ENCODE measurements at regions not wholly inside any gene's neighbourhood (a gene's known extent, or its start where the extent isn't known, plus 50 kb on each side); places are given as distances from the start of the nearest gene placed in this dataset.
"Not testable (repeated sequence)": the region's sequence is repeated elsewhere in the genome, so short reads cannot be mapped to it uniquely, and the experiment has no call there.

- DNase-seq (ENCODE audit: low read depth, low spot score), result no peak
- no peak overlapping the region for H3K4me3 ChIP-seq (ENCODE audit: low read length)
Observed at GRCh38 chrX:115357326-115358120, 68.0 kb downstream of the LUZP4 start.

GRCh38 chrX:115359508-115359907 is 70.0 kb downstream of the LUZP4 start:
- not testable (repeated sequence) for H3K4me3 ChIP-seq (ENCODE audit: low read length); DNase-seq (ENCODE audit: low read depth, low spot score)

- DNase-seq (ENCODE audit: low read depth, low spot score), result no peak
- H3K4me3 ChIP-seq (ENCODE audit: low read length), result no peak overlapping the region
Observed at GRCh38 chrX:115360220-115360781, 70.8 kb downstream of the LUZP4 start.

GRCh38 chrX:115362334-115363095 is 73.0 kb downstream of the LUZP4 start:
- DNase-seq (ENCODE audit: low read depth, low spot score), result peak; percentile 11

GRCh38 chrX:115363372-115363771 is 73.9 kb downstream of the LUZP4 start:
- DNase-seq (ENCODE audit: low read depth, low spot score), result no peak
- no peak overlapping the region for H3K4me3 ChIP-seq (ENCODE audit: low read length)

More at GRCh38 chrX:115362334-115363095, 73.0 kb downstream of the LUZP4 start:
- no peak overlapping the region for H3K4me3 ChIP-seq (ENCODE audit: low read length)

- DNase-seq (ENCODE audit: low read depth, low spot score), result no peak
- H3K4me3 ChIP-seq (ENCODE audit: low read length), result no peak overlapping the region
Observed at GRCh38 chrX:115363897-115364296, 74.4 kb downstream of the LUZP4 start.

- no peak for DNase-seq (ENCODE audit: low read depth, low spot score)
- no peak overlapping the region for H3K4me3 ChIP-seq (ENCODE audit: low read length)
Observed at GRCh38 chrX:115364670-115365069, 75.2 kb downstream of the LUZP4 start.

- H3K4me3 ChIP-seq (ENCODE audit: low read length), result no peak overlapping the region
- DNase-seq (ENCODE audit: low read depth, low spot score), result no peak
Observed at GRCh38 chrX:115366535-115366934, 77.0 kb downstream of the LUZP4 start.

GRCh38 chrX:115367455-115367854 is 77.9 kb downstream of the LUZP4 start:
- no peak overlapping the region for H3K4me3 ChIP-seq (ENCODE audit: low read length)

GRCh38 chrX:115367951-115368350 is 78.4 kb downstream of the LUZP4 start:
- no peak overlapping the region for H3K4me3 ChIP-seq (ENCODE audit: low read length)
- DNase-seq (ENCODE audit: low read depth, low spot score), result no peak

More at GRCh38 chrX:115367455-115367854, 77.9 kb downstream of the LUZP4 start:
- no peak for DNase-seq (ENCODE audit: low read depth, low spot score)

GRCh38 chrX:115368876-115369275 is 79.4 kb downstream of the LUZP4 start:
- no peak overlapping the region for H3K4me3 ChIP-seq (ENCODE audit: low read length)
- no peak for DNase-seq (ENCODE audit: low read depth, low spot score)

GRCh38 chrX:115372152-115372551 is 82.6 kb downstream of the LUZP4 start:
- DNase-seq (ENCODE audit: low read depth, low spot score), result no peak
- H3K4me3 ChIP-seq (ENCODE audit: low read length), result no peak overlapping the region

GRCh38 chrX:115373308-115373707 is 83.8 kb downstream of the LUZP4 start:
- H3K4me3 ChIP-seq (ENCODE audit: low read length), result no peak overlapping the region
- DNase-seq (ENCODE audit: low read depth, low spot score), result no peak

GRCh38 chrX:115378471-115378870 is 89.0 kb downstream of the LUZP4 start:
- no peak for DNase-seq (ENCODE audit: low read depth, low spot score)
- no peak overlapping the region for H3K4me3 ChIP-seq (ENCODE audit: low read length)

- H3K4me3 ChIP-seq (ENCODE audit: low read length), result no peak overlapping the region
- no peak for DNase-seq (ENCODE audit: low read depth, low spot score)
Observed at GRCh38 chrX:115387327-115387726, 97.8 kb downstream of the LUZP4 start.

- H3K4me3 ChIP-seq (ENCODE audit: low read length), result no peak overlapping the region
Observed at GRCh38 chrX:115388879-115389278, 99.4 kb downstream of the LUZP4 start.

GRCh38 chrX:115390078-115390477 is 100.6 kb downstream of the LUZP4 start:
- DNase-seq (ENCODE audit: low read depth, low spot score), result no peak

More at GRCh38 chrX:115388879-115389278, 99.4 kb downstream of the LUZP4 start:
- DNase-seq (ENCODE audit: low read depth, low spot score), result no peak

GRCh38 chrX:115392031-115392430 is 102.5 kb downstream of the LUZP4 start:
- DNase-seq (ENCODE audit: low read depth, low spot score), result no peak
- no peak overlapping the region for H3K4me3 ChIP-seq (ENCODE audit: low read length)

More at GRCh38 chrX:115390078-115390477, 100.6 kb downstream of the LUZP4 start:
- H3K4me3 ChIP-seq (ENCODE audit: low read length), result no peak overlapping the region

- no peak overlapping the region for H3K4me3 ChIP-seq (ENCODE audit: low read length)
- DNase-seq (ENCODE audit: low read depth, low spot score), result no peak
Observed at GRCh38 chrX:115392871-115393270, 103.4 kb downstream of the LUZP4 start.

GRCh38 chrX:115393271-115393670 is 103.8 kb downstream of the LUZP4 start:
- H3K4me3 ChIP-seq (ENCODE audit: low read length), result no peak overlapping the region
- DNase-seq (ENCODE audit: low read depth, low spot score), result no peak

Measured in Jurkat, Clone E6-1 (cell line).